A549 (cell line): ENCODE measurements at regions not wholly inside any gene's neighbourhood (a gene's known extent, or its start where the extent isn't known, plus 50 kb on each side); places are given as distances from the start of the nearest gene placed in this dataset.

Experiments used
- ATAC-seq, 2 experiments: fragments of 200-7000 bp in 1 of 2; fragments of >200 bp in 1 of 2; cut with Nextera tagmentation in 1 of 2; cut with Tn5 transposase in 1 of 2; 3 replicates each; pipeline versions ENCODE4 v1.8.0 to v1.9.1; 2018 to 2020; ENCODE audit warnings: mild to moderate bottlenecking in 1 of 2, moderate library complexity in 1 of 2
- CTCF ChIA-PET: fragments of 300-600 bp; sonication (Branson Sonifier 250); formaldehyde crosslinking; extraction: SDS; loops from one replicate; lab custom pipeline; 2021; ENCODE audit warnings: antibody characterized with exemption, inconsistent platforms; lab: Yijun Ruan, JAX
- POLR2A ChIA-PET: fragments of 350-600 bp; formaldehyde crosslinking; extraction: SDS; loops from one replicate; lab custom pipeline; 2021; ENCODE audit warnings: antibody characterized with exemption, inconsistent platforms; lab: Yijun Ruan, JAX
- DNase-seq, 2 experiments: peaks; one replicate each; pipeline versions ENCODE4 v3.0.0 to v3.0.0-alpha.2; 2011 to 2016; ENCODE audit warnings: low read depth in 1 of 2, low spot score in 1 of 2
- FAIRE-seq: peaks from 2 replicates; lab custom pipeline; 2011; peaks lifted over from hg19 to GRCh38; lab: Jason Lieb, UNC
- H3K27ac ChIP-seq, 2 experiments: fragments of >200 bp; sonication (Bioruptor Twin); formaldehyde crosslinking; 3 replicates each; pipeline ENCODE4 v1.5.1; 2016 to 2017
- H3K4me1 ChIP-seq: fragments of >200 bp; sonication (Bioruptor Twin); formaldehyde crosslinking; 3 replicates; pipeline ENCODE4 v1.6.1; 2016
- H3K4me2 ChIP-seq: fragments of >200 bp; sonication (Bioruptor Twin); formaldehyde crosslinking; 3 replicates; pipeline ENCODE4 v1.6.1; 2016
- H3K4me3 ChIP-seq: fragments of >200 bp; sonication (Bioruptor Twin); formaldehyde crosslinking; 3 replicates; pipeline ENCODE4 v1.5.1; 2016
- H3K9me3 ChIP-seq: fragments of >200 bp; sonication (Bioruptor Twin); formaldehyde crosslinking; 3 replicates; pipeline ENCODE4 v1.6.1; 2016
- BCL3 ChIP-seq: fragments of >200 bp; sonication (Bioruptor Twin); formaldehyde crosslinking; IDR thresholded peaks from 3 replicates; pipeline ENCODE4 v1.6.1; 2016
- CBX8 ChIP-seq: fragments of 200-600 bp; sonication (generic); IDR thresholded peaks from 2 replicates; pipeline ENCODE4 v1.6.1; 2016
- CEBPB ChIP-seq, 2 experiments: fragments of >200 bp in 1 of 2; sonication (Bioruptor Twin) in 1 of 2; formaldehyde crosslinking in 1 of 2; IDR thresholded peaks; 2 replicates each; pipeline ENCODE4 v1.6.1; 2012 to 2016
- CTCF ChIP-seq: fragments of >200 bp; sonication (Bioruptor Twin); formaldehyde crosslinking; IDR thresholded peaks from 3 replicates; pipeline ENCODE4 v1.5.1; 2016
- EHMT2 ChIP-seq: fragments of 200-600 bp; sonication (generic); IDR thresholded peaks from 2 replicates; pipeline ENCODE4 v1.6.1; 2016; ENCODE audit warnings: antibody characterized with exemption, low read depth, mild to moderate bottlenecking, moderate library complexity
- ELK1 ChIP-seq: fragments of 150-350 bp; IDR thresholded peaks from 2 replicates; pipeline ENCODE4 v1.6.1; 2014; ENCODE audit warnings: low read depth, mild to moderate bottlenecking, low read length
- EP300 ChIP-seq, 2 experiments: fragments of >200 bp; sonication (Bioruptor Twin); formaldehyde crosslinking; IDR thresholded peaks; 2 replicates in 1 of 2; 3 replicates in 1 of 2; pipeline ENCODE4 v1.6.1; 2016 to 2017
- FOSB ChIP-seq: fragments of 250-450 bp; sonication (Bioruptor Pico); IDR thresholded peaks from 2 replicates; pipeline ENCODE4 v1.5.0; 2020; ENCODE audit warnings: mild to moderate bottlenecking, moderate library complexity
- FOSL2 ChIP-seq, 2 experiments: fragments of 450-650 bp in 1 of 2; fragments of >200 bp in 1 of 2; sonication (Bioruptor Twin) in 1 of 2; formaldehyde crosslinking; IDR thresholded peaks; 2 replicates each; pipeline versions ENCODE4 v1.5.0 to v1.6.1; 2016 to 2020; ENCODE audit warnings: mild to moderate bottlenecking in 1 of 2, moderate library complexity in 1 of 2
- FOXS1 ChIP-seq: fragments of 250-450 bp; sonication (Bioruptor Pico); IDR thresholded peaks from 2 replicates; pipeline ENCODE4 v1.5.0; 2020; ENCODE audit warnings: mild to moderate bottlenecking, moderate library complexity
- HDAC2 ChIP-seq: fragments of 200-600 bp; sonication (generic); IDR thresholded peaks from 2 replicates; pipeline ENCODE4 v1.6.1; 2016
- HEYL ChIP-seq: fragments of 250-450 bp; sonication (Bioruptor Pico); IDR thresholded peaks from 2 replicates; pipeline ENCODE4 v1.8.0; 2021; ENCODE audit warnings: mild to moderate bottlenecking, moderate library complexity
- HOXA7 ChIP-seq: fragments of 250-450 bp; sonication (Bioruptor Pico); IDR thresholded peaks from 2 replicates; pipeline ENCODE4 v1.5.0; 2020; ENCODE audit warnings: mild to moderate bottlenecking, moderate library complexity
- HOXB5 ChIP-seq: fragments of 250-450 bp; sonication (Bioruptor Pico); IDR thresholded peaks from 2 replicates; pipeline ENCODE4 v1.5.0; 2020; ENCODE audit warnings: mild to moderate bottlenecking, moderate library complexity
- KDM1A ChIP-seq: fragments of 200-600 bp; sonication (generic); IDR thresholded peaks from 2 replicates; pipeline ENCODE4 v1.6.1; 2016; ENCODE audit warnings: low read depth, mild to moderate bottlenecking
- KDM5A ChIP-seq: fragments of 200-600 bp; sonication (generic); IDR thresholded peaks from 2 replicates; pipeline ENCODE4 v1.6.1; 2016; ENCODE audit warnings: antibody characterized with exemption, mild to moderate bottlenecking
- MAFK ChIP-seq: fragments of 450-650 bp; IDR thresholded peaks from 2 replicates; pipeline ENCODE4 v1.6.1; 2014; ENCODE audit not compliant: partially characterized antibody
- MAZ ChIP-seq: fragments of 150-350 bp; IDR thresholded peaks from 2 replicates; pipeline ENCODE4 v1.6.1; 2014; ENCODE audit warnings: antibody characterized with exemption, low read depth, low read length, borderline replicate concordance
- NPAS2 ChIP-seq: fragments of 250-450 bp; sonication (Bioruptor Pico); IDR thresholded peaks from 2 replicates; pipeline ENCODE4 v1.8.0; 2022; ENCODE audit warnings: mild to moderate bottlenecking, moderate library complexity, borderline replicate concordance
- NR3C1 ChIP-seq: fragments of >200 bp; sonication (Bioruptor Twin); formaldehyde crosslinking; IDR thresholded peaks from 3 replicates; pipeline ENCODE4 v1.6.1; 2017
- PHF8 ChIP-seq: fragments of 200-600 bp; sonication (generic); IDR thresholded peaks from 2 replicates; pipeline ENCODE4 v1.6.1; 2016; ENCODE audit warnings: low read depth, mild to moderate bottlenecking, antibody characterized with exemption, moderate library complexity, borderline replicate concordance
- POLR2A ChIP-seq: IDR thresholded peaks from 2 replicates; pipeline ENCODE4 v1.6.1; 2012; ENCODE audit warnings: mild to moderate bottlenecking, low read length
- RARB ChIP-seq: fragments of 250-450 bp; sonication (Bioruptor Pico); IDR thresholded peaks from 2 replicates; pipeline ENCODE4 v1.8.0; 2021; ENCODE audit warnings: mild to moderate bottlenecking, moderate library complexity
- RCOR1 ChIP-seq: fragments of 150-350 bp; IDR thresholded peaks from 2 replicates; pipeline ENCODE4 v1.6.1; 2014; ENCODE audit warnings: antibody characterized with exemption, low read length, low read depth
- RNF2 ChIP-seq: fragments of 200-600 bp; sonication (generic); IDR thresholded peaks from 2 replicates; pipeline ENCODE4 v1.6.1; 2016; ENCODE audit warnings: low read depth, mild to moderate bottlenecking, antibody characterized with exemption, moderate library complexity, borderline replicate concordance
- TP53 ChIP-seq: fragments of 250-450 bp; sonication (Bioruptor Pico); IDR thresholded peaks from 2 replicates; pipeline ENCODE4 v1.5.0; 2021; ENCODE audit warnings: mild to moderate bottlenecking, moderate library complexity
- ZNF302 ChIP-seq: fragments of 250-450 bp; sonication (Bioruptor Pico); IDR thresholded peaks from 2 replicates; pipeline ENCODE4 v1.9.0; 2021; ENCODE audit warnings: inconsistent platforms, mild to moderate bottlenecking, moderate library complexity
- WGBS: methylation state at CpG from one replicate; pipeline ENCODE4 v1.1.6; 2017; ENCODE audit errors: missing lambda C conversion rate; 5-methylcytosine and 5-hydroxymethylcytosine counted together

- H3K4me3 ChIP-seq: no peak overlapping the region
- TF ChIP-seq HDAC2: no peak
- no peak for TF ChIP-seq KDM5A
- TF ChIP-seq PHF8: no peak
- TF ChIP-seq TP53 (CRISPR knock-in tag): no peak
- TF ChIP-seq MAZ: no peak
- no peak for TF ChIP-seq FOSL2 (IDR thresholded peaks at IDR 0.05)
- TF ChIP-seq FOSL2 (CRISPR knock-in tag; IDR thresholded peaks at IDR 0.05): no peak
- no peak for TF ChIP-seq RCOR1
- no peak for DNase-seq
- H3K27ac ChIP-seq: no peak overlapping the region
- no peaks in the 10 kb centered on the region for H3K4me1 ChIP-seq
- no peak for FAIRE-seq
- H3K4me2 ChIP-seq: no peak overlapping the region
- no peaks in the 10 kb centered on the region for H3K9me3 ChIP-seq
- WGBS: 69% methylated on average over 3 of the region's 3 CpGs
- CTCF ChIA-PET: interaction anchor here (1.4 to 1.6 kb wide), 2 partner anchors 10 to 108 kb away, joined by 4 to 5 read pairs; no protein-coding TSS in a partner anchor
- ATAC-seq: no peak
- POLR2A ChIA-PET: no interaction called here
These were observed 113.0 kb downstream of the GOSR1 start for GRCh38 chr17:30590081-30590733.

GRCh38 chr17:30589431-30589830 is 112.2 kb downstream of the GOSR1 start:
- H3K9me3 ChIP-seq: no peaks in the 10 kb centered on the region
- FAIRE-seq (no peak), DNase-seq (no peak), ATAC-seq (no peak)
- H3K4me2 ChIP-seq: no peak overlapping the region
- TF ChIP-seq NR3C1 (no peak), BCL3 (no peak), HEYL (CRISPR knock-in tag) (no peak), EP300 (IDR thresholded peaks at IDR 0.05) (no peak), FOSB (CRISPR knock-in tag) (no peak), KDM1A (no peak), CTCF (no peak), RARB (CRISPR knock-in tag) (no peak), CEBPB (IDR thresholded peaks at IDR 0.05) (no peak), FOXS1 (no peak), ELK1 (no peak), EHMT2 (no peak), CBX8 (no peak), HOXB5 (CRISPR knock-in tag) (no peak), ZNF302 (no peak), POLR2A (no peak), RNF2 (no peak), HOXA7 (CRISPR knock-in tag) (no peak), MAFK (no peak), NPAS2 (CRISPR knock-in tag) (no peak)
- no peak overlapping the region for H3K4me3 ChIP-seq
- ChIA-PET CTCF (interaction anchor here (1.4 kb wide), 1 partner anchor 11 kb away, joined by 4 read pairs; no protein-coding TSS in a partner anchor), POLR2A (interaction anchor here (0.6 kb wide), 1 partner anchor 251 kb away, joined by 3 read pairs; no protein-coding TSS in a partner anchor)
- WGBS: 97% methylated on average over 1 of the region's 1 CpG
- H3K4me1 ChIP-seq: no peaks in the 10 kb centered on the region
- H3K27ac ChIP-seq: no peak overlapping the region
